NCI-H748 treated with DMSO at 0.1 percent for 48 hours (cell line): ENCODE measurements at regions not wholly inside any gene's neighbourhood (a gene's known extent, or its start where the extent isn't known, plus 50 kb on each side); places are given as distances from the start of the nearest gene placed in this dataset.
A peak's percentile ranks its signal among the peaks of the same experiment; 100 is the strongest.
"Not testable (repeated sequence)": the region's sequence is repeated elsewhere in the genome, so short reads cannot be mapped to it uniquely, and the experiment has no call there.

Experiments
- DNase-seq: peaks from one replicate; lab custom pipeline; 2025; lab: John Stamatoyannopoulos, UW

DNA sequence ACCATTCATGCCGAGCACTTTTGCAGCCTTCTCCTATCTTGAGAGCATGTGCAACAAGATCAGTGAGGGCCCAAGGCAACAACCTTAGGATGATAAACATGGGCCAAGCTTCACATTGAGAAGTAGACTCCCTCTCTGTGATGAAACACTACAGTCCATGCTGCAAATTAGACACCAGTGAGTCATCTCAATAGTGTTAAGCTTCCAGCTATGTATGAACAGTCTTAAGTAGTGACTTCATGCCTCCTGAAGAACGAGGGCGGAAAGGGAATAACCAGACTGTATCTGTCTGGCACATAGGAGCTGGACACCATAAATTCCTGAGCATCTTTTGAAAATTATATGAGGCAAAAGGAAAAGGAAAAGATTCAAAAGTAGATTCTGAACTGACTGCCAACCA is 309.9 kb upstream of the SLITRK1 start:
- DNase-seq: no peak

DNA sequence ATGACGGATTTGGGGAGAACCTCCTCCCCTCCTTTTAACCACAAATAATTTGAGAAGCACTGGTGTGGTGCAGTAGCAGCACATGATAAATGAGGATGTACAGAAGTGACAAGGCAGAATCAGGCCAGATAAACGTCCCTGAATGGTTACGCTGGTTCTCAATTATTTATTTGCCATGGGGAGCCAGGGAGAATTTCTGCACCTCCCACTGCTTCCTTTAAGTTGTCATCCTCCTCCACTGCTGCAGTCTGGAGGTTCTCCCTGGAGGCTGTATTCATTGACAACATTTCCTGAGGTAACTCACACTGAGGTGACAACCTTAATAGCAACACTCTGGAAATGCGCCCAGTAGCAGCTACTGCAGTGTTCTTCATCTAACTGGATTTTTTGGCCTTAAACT is 308.9 kb upstream of the SLITRK1 start:
- DNase-seq: no peak

DNA sequence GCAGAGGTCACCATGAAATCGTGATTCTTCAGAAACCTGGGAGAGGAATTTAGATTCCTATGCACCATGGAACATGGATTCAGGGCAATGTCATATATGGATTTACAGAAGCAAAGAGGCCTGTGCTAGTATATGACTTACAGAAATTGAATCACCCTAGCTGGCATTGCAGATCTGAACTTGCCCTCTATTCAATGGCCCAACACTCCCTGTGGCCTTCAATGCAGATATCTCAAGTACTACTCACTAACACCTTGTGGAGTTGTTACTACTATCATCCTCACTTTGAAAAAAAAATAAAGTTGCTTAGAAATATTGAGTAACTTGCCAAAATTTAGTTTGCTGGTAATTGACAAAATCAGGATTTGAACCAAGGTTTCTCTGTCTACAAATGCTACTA is 305.4 kb upstream of the SLITRK1 start:
- DNase-seq: no peak

DNA sequence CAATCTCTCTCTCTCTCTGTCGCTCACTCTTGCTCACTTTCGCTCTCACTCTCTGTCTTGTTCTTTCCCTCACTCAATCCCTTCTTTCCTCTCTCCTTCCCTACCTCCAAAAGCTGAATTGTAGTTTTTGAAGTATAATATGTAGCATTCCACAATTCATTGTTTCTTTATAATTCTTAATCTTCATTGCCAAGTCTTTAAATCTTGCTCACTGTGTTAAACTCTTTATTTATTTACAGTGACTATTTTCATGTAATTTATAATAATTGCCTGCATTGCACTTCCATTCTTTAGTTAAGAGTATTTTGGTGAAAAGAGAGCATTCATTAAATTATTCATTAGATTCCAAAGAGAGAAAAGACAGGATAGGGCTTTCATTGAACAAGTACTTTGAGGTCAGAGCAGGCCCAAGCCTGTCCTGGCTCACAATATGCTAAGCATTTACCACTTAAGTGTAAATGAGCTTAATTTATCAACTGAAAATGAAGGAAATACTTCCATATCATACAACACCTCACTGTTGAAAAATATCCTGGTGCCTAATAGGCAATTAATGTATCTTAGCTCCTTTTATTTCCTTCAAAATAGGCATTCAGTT is 257.4 kb upstream of the SLITRK1 start:
- DNase-seq: no peak

DNA sequence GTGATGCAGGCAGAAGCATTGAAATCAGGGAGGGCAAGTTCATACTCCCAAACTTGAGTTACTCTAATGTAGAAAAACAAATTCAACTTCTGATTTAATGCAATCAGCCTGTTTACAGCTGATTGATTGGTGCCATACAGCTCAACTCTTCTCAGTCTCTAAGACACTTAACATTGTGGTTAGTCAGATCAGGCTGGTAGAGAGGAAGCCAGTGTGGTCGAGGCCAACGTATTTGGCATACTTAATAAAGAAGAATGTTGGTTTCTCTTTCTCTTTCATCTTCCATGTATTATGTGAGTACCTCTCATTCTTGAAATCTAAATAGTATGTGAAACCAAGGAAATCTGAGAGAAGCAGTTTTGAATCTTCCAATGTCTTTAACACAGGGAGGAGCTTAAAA is 255.0 kb upstream of the SLITRK1 start:
- no peak for DNase-seq

DNA sequence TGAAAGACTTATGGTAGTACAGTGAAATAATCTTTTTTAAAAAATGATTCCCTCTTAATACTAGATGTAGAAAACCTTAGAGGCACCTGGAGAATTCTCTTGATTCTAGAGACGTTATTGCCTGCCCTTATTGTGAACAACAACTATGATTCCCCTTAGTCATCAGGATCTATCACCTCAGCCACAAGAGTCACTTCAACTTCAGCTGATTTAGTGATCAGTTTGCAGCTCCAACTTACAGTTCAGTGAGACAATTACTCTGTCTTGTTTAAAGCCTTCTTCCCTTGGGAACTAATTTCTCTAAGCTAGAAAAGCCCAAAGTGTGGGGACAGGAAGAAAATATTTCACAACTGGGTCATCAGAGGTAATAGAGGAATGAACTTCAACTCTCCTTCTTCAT is 254.3 kb upstream of the SLITRK1 start:
- DNase-seq: no peak

DNA sequence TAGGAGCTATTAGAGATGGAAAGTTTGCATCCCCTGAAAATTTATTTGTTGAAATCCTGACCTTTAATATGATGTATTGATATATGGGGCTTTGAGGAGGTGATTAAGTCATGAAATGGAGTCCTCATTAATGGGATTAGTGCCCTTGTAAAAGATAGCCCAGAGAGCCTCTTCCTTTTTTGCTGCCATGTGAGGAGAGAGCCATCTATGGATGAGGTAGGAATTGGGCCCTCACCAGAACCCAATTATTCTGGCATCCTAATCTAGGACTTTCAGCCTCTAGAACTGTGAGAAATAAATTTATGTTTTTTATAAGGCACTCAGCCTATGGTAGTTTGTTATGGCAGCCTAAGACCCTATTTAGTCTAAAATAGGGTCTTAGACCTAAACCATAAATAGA is 250.2 kb upstream of the SLITRK1 start:
- no peak for DNase-seq

DNA sequence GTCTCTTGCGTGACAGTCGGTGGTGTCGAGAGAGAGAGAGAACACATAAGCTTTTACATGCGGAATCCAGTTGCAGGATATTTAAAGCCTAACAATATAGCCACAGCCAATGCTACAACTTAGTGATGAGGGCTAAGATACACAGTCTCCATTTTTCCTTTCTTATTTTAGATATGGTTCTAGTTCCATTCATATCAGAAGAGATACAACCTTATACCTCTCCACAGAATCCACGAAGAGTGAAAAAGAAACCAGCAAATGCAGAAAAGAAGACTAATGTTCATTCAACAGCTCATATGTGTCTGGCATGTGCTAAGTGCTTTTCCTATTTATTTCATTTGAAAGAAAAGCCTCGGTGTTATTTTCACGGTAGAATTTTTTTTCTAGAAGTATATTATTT is 249.0 kb upstream of the SLITRK1 start:
- DNase-seq: no peak

DNA sequence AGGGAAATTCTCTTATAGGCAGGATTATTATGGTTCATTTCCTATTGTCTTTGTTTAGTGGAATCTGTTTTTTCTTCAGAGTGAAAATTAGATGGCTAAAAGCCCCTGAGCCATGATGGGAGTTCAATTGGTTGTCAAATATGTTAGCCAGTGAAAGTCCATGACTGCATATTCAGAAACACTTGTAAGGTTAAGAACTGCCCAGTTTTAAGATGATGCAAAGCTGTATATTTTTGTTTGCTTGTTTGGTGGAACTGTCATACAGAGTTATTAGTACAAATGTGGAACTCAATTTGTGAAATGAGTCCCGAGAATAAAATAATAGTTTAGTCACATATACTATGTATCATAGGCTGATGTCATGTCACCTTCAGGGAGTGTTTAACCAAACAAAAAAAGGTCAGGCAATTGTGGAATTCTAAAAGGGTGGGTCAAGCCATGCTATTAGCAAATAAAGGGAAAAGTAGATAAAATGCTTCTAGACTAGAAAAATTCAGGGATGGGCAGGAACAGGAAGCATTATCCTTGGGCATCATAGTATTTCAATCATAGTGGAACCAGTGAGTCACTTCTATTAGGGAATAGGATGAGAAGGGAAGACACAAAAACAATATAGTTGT is 248.3 kb upstream of the SLITRK1 start:
- peak; percentile 17 for DNase-seq

DNA sequence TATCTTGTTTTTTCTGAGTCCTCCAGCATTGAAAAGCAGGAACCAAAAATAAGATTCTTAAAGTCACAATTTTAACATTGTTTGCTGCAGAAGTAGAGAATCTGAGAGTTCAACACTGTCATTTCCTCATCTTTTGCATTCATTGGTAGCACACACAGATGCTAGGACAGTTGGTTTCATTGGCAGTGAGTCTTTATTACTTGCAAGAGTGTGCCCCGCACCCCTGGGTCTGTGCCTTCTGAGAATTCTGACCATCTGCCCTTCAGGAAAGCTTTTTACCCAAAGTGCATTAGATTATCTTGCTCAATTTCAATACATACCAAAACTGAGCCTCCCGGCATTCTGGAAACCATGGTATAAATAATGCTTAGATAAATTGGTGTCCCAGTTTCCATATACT is 247.7 kb upstream of the SLITRK1 start:
- DNase-seq: no peak

DNA sequence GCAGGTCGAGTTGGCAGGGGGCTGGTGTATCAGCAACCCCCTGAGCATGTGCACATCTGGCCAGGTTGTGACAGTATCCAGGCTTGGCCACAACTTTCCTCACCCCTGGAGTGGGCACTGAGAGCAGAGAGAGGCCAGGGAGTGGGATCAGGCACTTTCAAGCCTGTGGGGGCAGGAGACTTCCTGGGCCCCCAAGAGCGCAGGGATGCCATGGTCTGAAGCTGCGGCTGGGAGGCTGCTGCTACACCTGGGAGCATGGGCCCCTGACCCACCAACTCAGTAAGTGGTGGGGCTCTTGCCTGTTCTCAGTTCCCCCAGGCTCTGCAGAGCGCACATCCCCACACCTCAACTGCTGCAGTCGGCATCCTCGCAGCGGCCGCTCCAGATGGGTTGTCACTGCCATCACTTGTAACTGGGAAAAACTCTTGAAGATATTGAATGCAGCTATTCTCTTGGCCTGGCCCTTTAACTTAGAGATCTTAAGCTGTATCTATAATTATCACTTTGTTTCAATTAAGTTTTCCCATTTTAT is 245.4 kb upstream of the SLITRK1 start:
- no peak for DNase-seq

DNA sequence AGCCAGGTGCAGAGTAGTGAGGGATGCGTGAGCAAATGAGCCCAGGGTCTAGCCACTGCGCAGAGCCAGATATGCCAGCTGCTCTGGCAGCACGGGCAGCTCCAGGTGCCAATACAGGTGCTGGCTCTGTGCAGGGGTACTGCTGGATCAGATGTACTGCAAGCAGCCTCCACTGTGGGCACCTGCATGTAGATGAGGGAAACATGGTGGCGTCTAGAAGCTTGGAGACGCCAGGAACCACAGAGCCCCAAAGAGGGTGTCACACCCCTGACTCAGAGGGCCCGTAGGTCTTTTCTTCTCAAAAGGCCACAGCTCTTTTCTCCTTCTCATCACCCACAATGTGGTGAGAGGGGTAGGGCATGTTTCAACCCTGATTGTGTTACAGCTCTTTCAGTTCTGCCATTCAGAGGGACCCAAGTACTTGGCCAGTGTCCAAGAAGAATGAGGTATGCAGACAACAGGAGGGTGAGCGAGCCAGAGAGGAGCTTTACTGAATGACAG is 244.4 kb upstream of the SLITRK1 start:
- DNase-seq: peak; percentile 75

DNA sequence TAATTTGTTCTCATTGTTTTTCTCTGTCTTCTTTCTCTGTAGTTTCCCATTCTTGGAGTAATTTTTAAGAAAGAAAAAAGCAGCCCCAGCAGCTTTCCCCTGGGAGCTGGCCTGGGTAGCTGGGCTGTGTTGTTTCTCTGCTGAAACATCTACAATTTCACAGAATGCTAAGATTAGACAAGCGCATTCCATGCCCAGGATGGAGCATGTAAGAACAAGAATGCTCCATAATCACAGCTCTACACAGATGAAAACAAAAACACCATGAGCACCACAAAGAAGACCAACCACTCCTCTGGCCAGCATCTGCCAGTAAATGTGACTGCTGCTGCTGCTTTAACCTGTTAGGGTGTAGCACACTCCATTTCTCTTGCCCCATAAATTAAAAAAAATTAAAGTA is 239.2 kb upstream of the SLITRK1 start:
- DNase-seq: no peak

DNA sequence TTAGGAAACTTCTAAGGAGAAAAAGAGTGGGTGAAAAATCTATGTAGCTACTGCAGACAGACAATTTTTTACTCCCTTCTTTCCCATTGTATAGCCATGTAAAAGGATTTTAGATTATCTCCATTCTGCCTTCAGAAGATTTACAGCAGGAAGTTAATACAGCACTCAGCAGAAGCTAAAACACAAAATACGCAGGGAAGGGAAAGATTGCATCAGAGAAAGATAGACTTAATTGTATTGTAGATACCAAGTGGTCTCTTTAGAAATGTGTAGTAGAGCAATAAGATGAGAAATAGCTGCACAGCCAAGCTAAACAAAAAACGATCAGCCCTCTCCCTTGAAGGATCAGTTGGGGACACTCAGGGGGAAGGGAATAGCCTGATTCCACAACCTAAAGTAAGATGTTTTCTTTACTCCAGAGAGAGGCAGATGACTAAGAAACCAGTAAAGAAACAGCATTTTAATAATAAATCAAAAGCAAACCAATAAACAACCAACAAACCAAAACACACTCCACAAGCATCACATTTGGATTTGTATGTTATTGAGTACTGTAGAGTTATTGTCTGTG is 236.7 kb upstream of the SLITRK1 start:
- no peak for DNase-seq

DNA sequence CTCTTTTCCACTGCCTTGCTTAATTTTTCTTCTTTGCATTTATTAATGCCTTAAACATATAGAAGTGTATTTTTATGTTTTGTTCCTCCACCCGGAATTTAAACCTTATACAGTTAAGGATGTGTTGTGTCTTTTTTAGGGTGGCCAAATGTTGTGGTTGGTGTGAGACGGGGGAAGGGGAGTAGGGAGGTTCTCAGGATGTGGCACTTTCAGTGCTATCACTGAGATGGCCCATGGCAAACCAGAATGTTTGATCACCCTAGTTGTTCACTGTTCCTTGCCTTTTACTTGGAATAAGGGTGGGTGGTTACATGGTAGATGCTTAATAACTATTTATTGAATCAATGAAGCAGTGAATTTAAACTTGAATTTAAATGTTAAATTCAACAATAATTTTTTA is 216.0 kb upstream of the SLITRK1 start:
- no peak for DNase-seq

DNA sequence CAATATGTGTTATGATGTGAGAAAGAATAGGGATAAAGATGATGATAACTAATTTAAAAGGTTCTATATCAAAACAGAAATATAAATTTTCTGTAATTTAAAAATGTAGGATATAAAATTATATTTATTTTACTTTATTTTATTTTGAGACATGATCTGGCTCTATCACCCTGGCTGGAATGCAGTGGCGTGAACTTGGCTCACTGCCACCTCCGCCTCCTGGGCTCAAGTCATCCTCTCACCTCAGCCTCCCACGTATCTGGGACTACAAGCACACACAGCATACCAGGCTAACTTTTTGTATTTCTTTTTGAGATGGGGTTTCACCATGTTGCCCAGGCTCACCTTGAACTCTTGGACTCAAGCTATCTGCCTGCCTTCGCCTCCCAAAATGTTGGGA is 214.9 kb upstream of the SLITRK1 start:
- no peak for DNase-seq

DNA sequence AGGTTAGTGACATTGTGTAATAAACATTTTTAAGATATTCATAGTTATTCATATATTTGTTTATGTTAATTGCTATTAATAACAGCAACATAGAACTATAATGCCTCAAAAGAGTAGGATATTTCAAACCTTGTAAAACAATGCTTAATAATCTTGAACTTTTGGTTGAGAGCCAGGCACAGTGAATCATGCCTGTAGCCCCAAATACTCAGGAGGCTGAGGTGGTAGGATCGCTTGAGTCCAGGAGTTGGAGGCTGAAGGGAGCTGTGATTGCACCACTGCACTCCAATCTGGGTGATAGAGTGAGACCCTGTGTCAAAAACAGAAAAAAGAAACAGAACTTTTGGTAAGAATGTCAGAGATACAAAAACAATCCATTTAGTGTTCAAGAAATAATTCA is 213.9 kb upstream of the SLITRK1 start:
- no peak for DNase-seq

DNA sequence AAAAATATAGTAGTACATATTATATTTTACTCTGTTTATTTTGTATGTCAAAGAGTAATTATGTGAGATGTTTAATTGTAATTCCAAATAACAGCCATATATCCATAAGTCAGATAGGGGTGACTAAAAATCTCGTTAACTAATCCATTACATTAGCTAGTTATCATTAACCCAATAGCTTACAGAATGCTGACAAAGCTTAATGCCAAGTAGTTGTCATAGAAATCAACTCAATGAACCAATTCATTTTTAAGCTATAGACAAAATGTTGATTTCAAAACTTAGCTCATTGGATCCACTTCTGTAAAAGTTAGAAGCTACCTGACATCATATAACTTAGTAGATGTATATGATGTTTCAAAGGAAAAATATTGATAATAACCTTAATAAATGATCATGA is 206.7 kb upstream of the SLITRK1 start:
- DNase-seq: no peak

DNA sequence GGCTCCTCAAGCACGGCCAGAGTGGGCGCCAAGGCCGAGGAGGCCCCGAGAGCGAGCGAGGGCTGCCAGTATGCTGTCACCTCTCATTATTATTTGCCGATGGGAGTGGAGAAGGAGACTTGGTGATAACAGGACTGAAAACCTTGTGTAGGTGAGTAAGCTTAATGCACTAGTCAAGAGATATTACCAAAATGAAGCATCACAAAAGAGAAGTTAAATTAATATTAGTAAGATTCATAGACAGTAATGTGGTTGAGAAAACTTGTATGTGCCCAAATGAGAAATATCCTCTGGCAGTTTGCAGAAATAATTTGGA is 204.5 kb upstream of the SLITRK1 start:
- no peak for DNase-seq

DNA sequence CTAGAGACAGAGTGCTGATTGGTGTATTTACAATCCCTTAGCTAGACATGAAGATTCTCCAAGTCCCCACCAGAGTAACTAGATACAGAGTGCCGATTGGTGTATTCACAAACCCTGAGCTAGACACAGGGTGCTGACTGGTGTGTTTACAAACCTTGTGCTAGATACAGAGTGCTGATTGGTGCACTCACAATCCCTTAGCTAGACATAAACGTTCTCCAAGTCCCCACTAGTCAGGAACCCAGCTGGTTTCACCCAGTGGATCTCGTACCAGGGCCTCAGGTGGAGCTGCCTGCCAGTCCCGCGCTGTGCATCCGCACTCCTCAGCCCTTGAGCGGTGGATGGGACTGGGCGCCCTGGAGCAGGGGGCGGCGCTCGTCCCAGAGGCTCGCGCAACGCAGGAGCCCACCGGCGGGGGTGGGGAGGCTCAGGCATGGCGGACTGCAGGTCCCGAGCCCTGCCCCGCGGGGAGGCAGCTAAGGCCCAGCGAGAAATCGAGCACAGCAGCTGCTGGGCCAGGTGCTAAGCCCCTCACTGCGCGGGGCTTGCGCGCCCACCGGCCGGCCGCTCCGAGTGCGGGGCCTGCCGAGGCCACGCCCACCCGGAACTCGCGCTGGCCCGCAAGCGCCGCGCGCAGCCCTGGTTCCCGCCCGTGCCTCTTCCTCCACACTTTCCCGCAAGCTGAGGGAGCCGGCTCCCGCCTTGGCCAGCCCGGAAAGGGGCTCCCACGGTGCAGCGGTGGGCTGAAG is 204.0 kb upstream of the SLITRK1 start:
- not testable (repeated sequence) for DNase-seq

DNA sequence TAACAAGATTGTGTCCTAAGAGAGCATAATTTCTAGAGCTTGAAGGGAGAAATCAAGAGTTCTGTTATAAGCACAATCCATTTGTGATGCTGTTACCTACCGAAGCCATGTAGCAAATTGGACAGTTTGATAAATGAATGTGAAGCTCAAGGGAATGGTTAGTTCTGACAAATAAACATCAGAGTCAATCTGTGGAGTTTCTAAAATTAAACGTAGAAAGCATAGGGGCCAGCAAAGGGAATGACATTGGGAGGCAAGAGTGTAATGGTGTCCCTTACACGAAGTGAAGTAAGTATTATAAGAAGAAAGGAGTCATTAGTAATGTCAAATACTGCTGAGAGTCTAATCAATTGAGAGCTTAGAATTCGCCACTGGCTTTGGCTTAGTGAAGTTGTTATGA is 200.2 kb upstream of the SLITRK1 start:
- DNase-seq: no peak

DNA sequence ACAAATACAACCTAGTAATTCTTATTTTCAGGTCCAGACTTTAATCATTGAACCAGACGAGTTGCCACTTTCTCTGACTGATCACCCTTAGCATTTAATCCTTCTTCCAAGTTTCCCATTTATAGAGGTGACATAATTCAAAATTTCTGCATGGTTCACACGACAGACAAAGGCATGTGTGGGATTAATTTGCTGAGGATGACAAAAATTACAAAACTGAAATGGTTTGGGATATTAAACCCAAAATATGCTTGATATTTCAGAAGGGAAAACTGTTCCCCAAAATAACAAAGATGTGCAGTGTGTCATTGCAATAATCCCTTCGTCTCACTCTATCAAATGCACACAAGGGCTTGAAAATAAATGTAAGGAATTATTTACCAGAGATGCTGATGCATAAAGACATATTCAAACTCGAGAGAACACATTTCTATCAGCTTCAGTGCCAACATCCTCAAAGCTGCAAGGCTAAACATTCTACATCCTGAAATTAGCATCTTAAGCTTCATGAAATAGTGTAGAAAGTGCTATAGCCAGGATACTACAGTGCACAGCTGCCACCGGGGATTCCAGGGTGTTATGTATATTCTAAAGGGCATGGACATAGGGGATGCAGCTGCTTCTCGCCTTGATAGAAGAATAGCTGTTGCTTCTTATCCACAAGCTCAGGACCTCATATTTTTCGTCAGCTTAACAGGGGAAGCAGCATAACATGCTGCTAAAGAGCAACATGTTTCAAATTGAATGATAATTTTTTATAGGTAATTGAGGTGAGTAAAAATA is 198.7 kb upstream of the SLITRK1 start:
- no peak for DNase-seq
